SU-DHL-6 (cell line): ENCODE measurements at regions not wholly inside any gene's neighbourhood (a gene's known extent, or its start where the extent isn't known, plus 50 kb on each side); places are given as distances from the start of the nearest gene placed in this dataset.

ENCODE experiments used
- EZH2phosphoT487 ChIP-seq: fragments of 200-600 bp; sonication (generic), shearing (Covaris generic); conservative IDR thresholded peaks from 2 replicates; pipeline ENCODE4 v1.6.1; 2018; ENCODE audit warnings: mild to moderate bottlenecking, antibody characterized with exemption, low read length, moderate library complexity, mixed read lengths
- TF ChIP-seq, protein P1 (sequence below): fragments of 200-600 bp; sonication (generic); IDR thresholded peaks from one replicate; pipeline ENCODE4 v1.5.1; 2017; ENCODE audit warnings: antibody characterized with exemption, mild to moderate bottlenecking, low read length, moderate library complexity; ENCODE audit not compliant: insufficient read depth, poor library complexity, severe bottlenecking

DNA sequence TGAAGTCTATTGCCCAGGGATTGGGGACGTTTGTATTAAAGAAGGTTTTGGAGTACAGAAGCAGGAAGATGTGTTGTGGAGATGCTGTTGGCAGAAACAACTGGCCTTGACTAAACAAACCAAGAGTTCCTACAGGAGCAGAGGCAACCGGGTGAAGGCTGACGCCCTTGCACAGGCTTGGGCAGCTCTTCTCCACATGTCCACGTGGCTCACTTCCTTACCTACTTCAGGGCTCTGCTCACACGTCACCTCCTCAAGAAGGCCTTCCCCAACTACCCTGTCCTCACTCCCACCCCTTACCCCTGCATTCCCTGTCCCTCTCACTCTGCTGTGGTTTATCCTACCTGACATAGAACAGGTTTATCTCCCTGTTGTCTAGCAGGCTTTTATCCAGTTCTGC is 59.9 kb upstream of the JAZF1 start:
- TF ChIP-seq, protein P1, sequence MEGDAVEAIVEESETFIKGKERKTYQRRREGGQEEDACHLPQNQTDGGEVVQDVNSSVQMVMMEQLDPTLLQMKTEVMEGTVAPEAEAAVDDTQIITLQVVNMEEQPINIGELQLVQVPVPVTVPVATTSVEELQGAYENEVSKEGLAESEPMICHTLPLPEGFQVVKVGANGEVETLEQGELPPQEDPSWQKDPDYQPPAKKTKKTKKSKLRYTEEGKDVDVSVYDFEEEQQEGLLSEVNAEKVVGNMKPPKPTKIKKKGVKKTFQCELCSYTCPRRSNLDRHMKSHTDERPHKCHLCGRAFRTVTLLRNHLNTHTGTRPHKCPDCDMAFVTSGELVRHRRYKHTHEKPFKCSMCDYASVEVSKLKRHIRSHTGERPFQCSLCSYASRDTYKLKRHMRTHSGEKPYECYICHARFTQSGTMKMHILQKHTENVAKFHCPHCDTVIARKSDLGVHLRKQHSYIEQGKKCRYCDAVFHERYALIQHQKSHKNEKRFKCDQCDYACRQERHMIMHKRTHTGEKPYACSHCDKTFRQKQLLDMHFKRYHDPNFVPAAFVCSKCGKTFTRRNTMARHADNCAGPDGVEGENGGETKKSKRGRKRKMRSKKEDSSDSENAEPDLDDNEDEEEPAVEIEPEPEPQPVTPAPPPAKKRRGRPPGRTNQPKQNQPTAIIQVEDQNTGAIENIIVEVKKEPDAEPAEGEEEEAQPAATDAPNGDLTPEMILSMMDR, result no peak
- TF ChIP-seq EZH2phosphoT487, result no peak
